Activated CD4-positive, alpha-beta memory T cell treated with anti-CD3 and anti-CD28 coated beads, Interleukin-2, amount 10 ng/mL, durations not matched to agents 7 days and 5 days (primary cell): ENCODE measurements at regions not wholly inside any gene's neighbourhood (a gene's known extent, or its start where the extent isn't known, plus 50 kb on each side); places are given as distances from the start of the nearest gene placed in this dataset.

ENCODE experiments used
- CTCF ChIA-PET: fragments of 350-600 bp; sonication (Branson Sonifier 250); formaldehyde crosslinking; loops from one replicate; lab custom pipeline; 2021; ENCODE audit warnings: antibody characterized with exemption, inconsistent platforms; lab: Charles Lee
- POLR2A ChIA-PET: fragments of 350-600 bp; sonication (Branson Sonifier 250); formaldehyde crosslinking; loops from one replicate; lab custom pipeline; 2021; ENCODE audit warnings: antibody characterized with exemption; lab: Charles Lee
- DNase-seq: peaks from one replicate; pipeline ENCODE4 v3.0.0-alpha.2; 2020
- H3K27ac Mint-ChIP-seq: one replicate; pipeline ENCODE4 v1.8.0; 2021; ENCODE audit warnings: mild to moderate bottlenecking, mixed read lengths
- H3K27me3 Mint-ChIP-seq: one replicate; pipeline ENCODE4 v1.8.0; 2021; ENCODE audit warnings: mixed read lengths
- H3K36me3 Mint-ChIP-seq: one replicate; pipeline ENCODE4 v1.8.0; 2021; ENCODE audit warnings: low read depth, mixed read lengths
- H3K4me1 Mint-ChIP-seq: one replicate; pipeline ENCODE4 v1.8.0; 2021; ENCODE audit warnings: mixed read lengths
- H3K4me3 Mint-ChIP-seq: one replicate; pipeline ENCODE4 v1.8.0; 2021; ENCODE audit warnings: mild to moderate bottlenecking, mixed read lengths
- H3K9me3 Mint-ChIP-seq: one replicate; pipeline ENCODE4 v1.8.0; 2021; ENCODE audit warnings: mixed read lengths

DNA sequence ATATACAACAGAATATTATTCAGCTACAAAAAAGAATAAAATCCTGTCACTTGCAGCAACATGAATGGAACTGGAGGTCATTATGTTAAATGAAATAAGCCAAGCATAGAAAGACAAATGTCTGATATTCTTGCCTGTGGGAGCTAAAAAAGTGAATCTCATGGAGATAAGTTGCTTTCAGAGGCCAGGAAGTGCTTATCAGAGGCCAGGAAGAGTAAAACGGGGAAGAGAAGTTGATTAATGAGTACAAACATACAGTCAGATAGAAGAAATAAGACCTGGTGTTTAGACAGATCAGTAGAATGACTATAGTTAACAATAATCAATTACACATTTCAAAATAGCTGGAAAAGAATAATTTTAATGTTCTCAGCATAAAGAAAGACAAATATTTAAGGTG, 54.4 kb upstream of the CPHXL start:
- Mint-ChIP-seq H3K4me1 (no peaks in the 10 kb centered on the region), H3K36me3 (no peaks in the 10 kb centered on the region), H3K27ac (no peak overlapping the region), H3K4me3 (no peak overlapping the region), H3K27me3 (peaks cover 57% of the 10 kb centered on the region), H3K9me3 (no peaks in the 10 kb centered on the region)
- CTCF ChIA-PET = no interaction called here
- DNase-seq = no peak
- POLR2A ChIA-PET = no interaction called here

DNA sequence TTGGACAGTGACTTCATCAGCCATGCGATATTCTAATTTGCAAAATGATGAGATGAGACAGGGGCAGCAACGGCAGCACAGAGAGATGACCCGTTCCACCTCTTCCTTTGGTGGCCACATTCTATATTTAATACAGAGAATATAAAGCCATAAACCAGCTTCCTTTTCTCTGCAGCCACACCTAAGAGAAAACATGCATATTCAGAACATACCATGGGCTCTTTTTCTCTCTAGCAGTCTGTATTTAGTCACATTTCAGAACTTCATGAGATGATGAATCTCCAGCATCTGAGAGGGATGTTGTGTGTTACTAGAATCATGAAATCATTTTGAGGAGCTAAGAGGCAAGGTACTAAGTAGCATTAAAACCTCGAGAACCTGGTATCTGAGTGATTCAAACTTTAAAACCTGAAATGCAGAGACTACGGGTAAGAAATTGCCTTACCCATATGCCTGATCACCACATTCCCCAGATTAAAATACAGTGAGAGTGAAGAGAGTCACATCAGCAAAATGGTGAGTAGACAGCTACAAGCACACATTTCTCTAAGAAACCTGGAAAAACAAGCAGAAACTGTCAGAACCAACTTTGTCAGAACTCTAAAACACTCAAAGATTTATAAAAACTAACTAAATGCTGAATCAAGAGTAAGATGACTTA, 55.5 kb upstream of the CPHXL start:
- H3K27me3 Mint-ChIP-seq = peaks cover 50% of the 10 kb centered on the region
- ChIA-PET POLR2A (no interaction called here), CTCF (no interaction called here)
- H3K27ac Mint-ChIP-seq = no peak overlapping the region
- H3K4me1 Mint-ChIP-seq = no peaks in the 10 kb centered on the region
- no peaks in the 10 kb centered on the region for H3K9me3 Mint-ChIP-seq
- H3K4me3 Mint-ChIP-seq = no peak overlapping the region
- no peak for DNase-seq
- H3K36me3 Mint-ChIP-seq = no peaks in the 10 kb centered on the region

DNA sequence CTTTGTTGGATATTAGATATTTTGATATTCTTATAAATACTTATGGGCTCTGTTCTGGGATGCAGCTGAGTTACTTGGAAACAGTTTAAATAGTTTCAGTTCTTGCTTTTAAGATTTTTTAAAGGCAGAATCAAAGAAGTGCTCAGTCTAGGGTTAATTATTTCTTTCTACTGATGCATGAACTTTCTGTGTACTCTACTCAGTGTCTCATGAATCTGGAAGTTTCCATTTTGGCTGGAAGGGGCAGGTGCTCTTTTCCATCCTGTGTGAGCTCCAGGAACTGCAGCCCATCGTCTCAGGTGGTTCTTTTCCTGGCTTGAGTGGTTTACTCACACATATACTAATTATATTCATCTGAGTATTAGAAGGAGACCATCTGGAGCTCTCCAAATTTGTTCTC, 61.1 kb upstream of the CPHXL start:
- H3K27ac Mint-ChIP-seq = no peak overlapping the region
- ChIA-PET POLR2A (no interaction called here), CTCF (interaction anchor here (2.1 kb wide), 1 partner anchor 1384 kb away, joined by 10 read pairs; no protein-coding TSS in a partner anchor)
- no peaks in the 10 kb centered on the region for H3K36me3 Mint-ChIP-seq
- no peak overlapping the region for H3K4me3 Mint-ChIP-seq
- peaks cover 15% of the 10 kb centered on the region for H3K27me3 Mint-ChIP-seq
- DNase-seq = no peak
- H3K9me3 Mint-ChIP-seq = no peaks in the 10 kb centered on the region
- H3K4me1 Mint-ChIP-seq = no peaks in the 10 kb centered on the region

DNA sequence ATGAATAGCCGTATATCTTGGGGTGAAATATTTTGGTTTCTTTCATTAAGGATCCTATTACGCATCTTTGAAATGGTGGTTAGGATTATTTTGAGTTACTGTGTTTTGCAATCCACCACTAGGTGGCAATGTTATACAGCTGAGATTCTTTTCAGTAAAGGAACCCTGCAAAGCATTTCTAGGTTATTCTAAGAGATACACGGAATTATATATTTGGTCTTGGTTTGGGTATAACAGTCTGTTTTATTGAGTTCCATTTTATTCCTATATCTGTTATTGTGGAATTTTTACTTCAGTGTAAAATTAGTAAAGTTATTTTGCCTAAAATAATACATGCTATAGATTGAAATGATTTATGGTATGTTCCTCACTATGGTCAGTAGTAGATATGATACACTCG, 62.9 kb upstream of the CPHXL start:
- CTCF ChIA-PET = interaction anchor here (1.0 kb wide), 1 partner anchor 9 kb away, joined by 3 read pairs; no protein-coding TSS in a partner anchor
- no peaks in the 10 kb centered on the region for H3K4me1 Mint-ChIP-seq
- no peaks in the 10 kb centered on the region for H3K36me3 Mint-ChIP-seq
- no peak overlapping the region for H3K4me3 Mint-ChIP-seq
- peaks cover 4% of the 10 kb centered on the region for H3K27me3 Mint-ChIP-seq
- no peaks in the 10 kb centered on the region for H3K9me3 Mint-ChIP-seq
- DNase-seq = no peak
- POLR2A ChIA-PET = no interaction called here
- no peak overlapping the region for H3K27ac Mint-ChIP-seq

DNA sequence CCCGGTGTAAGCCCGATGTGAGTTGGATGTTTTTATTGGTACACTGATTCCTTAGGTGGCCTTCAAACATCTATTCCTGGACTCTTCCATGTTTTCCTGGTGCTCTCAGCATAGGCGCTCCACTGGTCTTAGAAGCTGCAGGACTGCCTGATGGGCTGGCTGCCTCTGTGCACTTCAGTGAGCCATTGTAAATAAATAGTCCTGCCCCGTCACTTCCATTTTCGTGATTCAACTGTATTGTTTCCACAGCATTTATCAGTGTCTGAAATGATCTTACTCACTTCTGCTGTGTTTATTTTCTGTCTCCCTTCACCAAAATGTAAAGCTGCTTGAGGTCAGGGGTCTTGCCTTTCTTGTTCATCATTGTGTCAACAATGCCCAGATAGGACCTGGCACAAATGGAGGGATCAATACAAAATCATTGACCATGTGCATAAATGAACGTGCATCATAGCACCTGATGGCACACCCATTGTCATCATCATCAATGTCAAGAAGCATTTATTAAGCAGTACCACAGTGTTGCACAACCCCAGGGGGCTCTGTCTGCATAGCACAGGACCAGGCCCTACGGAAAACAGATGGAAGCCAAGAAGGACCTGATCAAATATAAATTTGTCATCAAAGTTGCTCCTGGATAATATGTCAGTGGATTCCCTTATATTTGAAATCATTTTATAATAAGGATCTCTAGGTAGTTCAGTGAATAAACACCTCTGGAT, 66.6 kb upstream of the CPHXL start:
- Mint-ChIP-seq H3K27ac (no peak overlapping the region), H3K4me1 (no peaks in the 10 kb centered on the region), H3K36me3 (no peaks in the 10 kb centered on the region), H3K4me3 (no peak overlapping the region), H3K27me3 (peaks cover 4% of the 10 kb centered on the region), H3K9me3 (no peaks in the 10 kb centered on the region)
- ChIA-PET CTCF (interaction anchor here (0.6 kb wide), 1 partner anchor 648 kb away, joined by 3 read pairs; no protein-coding TSS in a partner anchor), POLR2A (no interaction called here)
- no peak for DNase-seq

DNA sequence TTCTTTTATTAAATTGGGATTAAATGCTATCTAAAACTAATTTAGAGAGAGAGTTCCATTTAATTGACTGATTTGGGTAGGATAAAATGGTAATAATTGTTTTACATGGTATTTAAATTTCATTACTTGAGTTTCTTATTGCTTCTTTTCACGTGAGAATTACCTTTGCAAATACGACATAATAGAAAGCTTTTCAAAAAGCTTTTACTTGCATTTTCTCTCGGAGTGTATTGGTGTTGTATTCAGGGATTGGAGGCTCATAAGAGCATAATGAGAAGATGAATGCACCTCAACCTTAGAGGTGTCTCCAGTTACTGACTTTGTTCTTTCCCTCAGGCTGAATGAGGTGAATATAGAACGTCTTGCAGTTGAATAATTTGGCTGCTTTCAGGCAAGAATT, 67.4 kb upstream of the CPHXL start:
- H3K4me3 Mint-ChIP-seq = no peak overlapping the region
- DNase-seq = no peak
- peaks cover 4% of the 10 kb centered on the region for H3K27me3 Mint-ChIP-seq
- no peaks in the 10 kb centered on the region for H3K36me3 Mint-ChIP-seq
- ChIA-PET POLR2A (no interaction called here), CTCF (no interaction called here)
- H3K4me1 Mint-ChIP-seq = no peaks in the 10 kb centered on the region
- H3K9me3 Mint-ChIP-seq = no peaks in the 10 kb centered on the region
- no peak overlapping the region for H3K27ac Mint-ChIP-seq

DNA sequence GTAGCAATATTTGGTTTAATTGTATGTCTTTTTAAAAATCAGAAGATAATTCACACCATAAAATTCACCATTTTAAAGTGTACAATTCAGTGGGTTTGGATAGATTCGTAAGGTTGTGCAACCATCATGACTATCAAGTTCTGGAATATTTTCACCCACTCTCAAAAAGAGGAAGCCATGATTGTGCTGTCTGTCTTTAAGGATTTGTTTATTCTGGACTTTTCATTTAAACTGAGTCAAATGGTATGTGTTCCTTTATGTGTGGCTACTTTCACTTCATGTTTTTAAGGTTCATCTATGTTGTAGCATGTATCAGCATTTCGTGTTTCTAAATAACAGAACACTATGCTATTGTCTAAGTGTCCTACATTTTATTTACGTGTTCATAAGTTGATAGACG, 68.1 kb upstream of the CPHXL start:
- H3K4me3 Mint-ChIP-seq = no peak overlapping the region
- no peaks in the 10 kb centered on the region for H3K9me3 Mint-ChIP-seq
- H3K27ac Mint-ChIP-seq = no peak overlapping the region
- CTCF ChIA-PET = no interaction called here
- POLR2A ChIA-PET = no interaction called here
- H3K27me3 Mint-ChIP-seq = peaks cover 4% of the 10 kb centered on the region
- no peaks in the 10 kb centered on the region for H3K36me3 Mint-ChIP-seq
- no peak for DNase-seq
- H3K4me1 Mint-ChIP-seq = no peaks in the 10 kb centered on the region

DNA sequence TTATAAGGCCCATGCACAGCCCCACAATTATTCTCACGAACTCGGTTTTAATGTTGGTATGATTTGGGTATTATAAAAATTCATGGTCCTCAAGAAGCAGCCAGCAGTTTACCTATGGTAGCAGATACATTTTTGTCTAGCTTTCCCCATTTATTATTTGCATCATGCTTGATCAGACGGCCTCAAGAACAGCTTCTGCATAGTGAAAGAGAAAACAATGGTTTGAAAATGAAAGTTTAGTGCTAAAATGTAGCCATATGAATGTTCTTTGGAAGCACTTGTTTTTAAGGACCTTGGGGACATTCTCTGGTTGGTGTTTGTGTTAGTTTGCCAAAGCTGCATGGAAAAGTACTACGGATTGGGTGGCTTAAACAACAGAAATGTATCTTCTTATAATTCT, 72.4 kb upstream of the CPHXL start:
- Mint-ChIP-seq H3K4me3 (no peak overlapping the region), H3K9me3 (no peaks in the 10 kb centered on the region), H3K4me1 (no peaks in the 10 kb centered on the region), H3K36me3 (no peaks in the 10 kb centered on the region), H3K27ac (no peak overlapping the region), H3K27me3 (peaks cover 4% of the 10 kb centered on the region)
- POLR2A ChIA-PET = no interaction called here
- CTCF ChIA-PET = interaction anchor here (1.6 kb wide), 2 partner anchors 10 to 1373 kb away, joined by 3 read pairs; no protein-coding TSS in a partner anchor
- no peak for DNase-seq

DNA sequence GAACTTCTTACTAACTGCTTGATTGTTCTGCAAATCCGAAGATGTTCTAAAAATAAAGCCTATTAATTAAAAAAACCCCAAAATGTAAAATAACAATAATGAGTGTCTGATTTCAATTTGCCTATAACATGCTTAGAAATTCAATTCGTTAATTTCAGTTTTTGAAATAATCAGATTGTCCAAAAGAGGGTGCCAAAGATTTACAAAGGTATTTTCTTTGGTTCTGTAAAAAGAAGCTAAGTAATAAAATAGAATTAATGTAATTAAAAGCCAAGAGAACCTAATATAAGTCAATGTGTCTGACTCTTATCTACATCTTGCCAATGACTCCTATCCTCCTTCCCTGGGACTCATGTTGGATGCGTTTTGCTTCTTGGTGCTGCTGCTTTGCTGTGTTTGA, 75.0 kb upstream of the CPHXL start:
- CTCF ChIA-PET = no interaction called here
- no peaks in the 10 kb centered on the region for H3K9me3 Mint-ChIP-seq
- no peak for DNase-seq
- H3K4me1 Mint-ChIP-seq = no peaks in the 10 kb centered on the region
- H3K27ac Mint-ChIP-seq = no peak overlapping the region
- POLR2A ChIA-PET = no interaction called here
- H3K36me3 Mint-ChIP-seq = no peaks in the 10 kb centered on the region
- no peak overlapping the region for H3K4me3 Mint-ChIP-seq
- H3K27me3 Mint-ChIP-seq = peaks cover 3% of the 10 kb centered on the region

DNA sequence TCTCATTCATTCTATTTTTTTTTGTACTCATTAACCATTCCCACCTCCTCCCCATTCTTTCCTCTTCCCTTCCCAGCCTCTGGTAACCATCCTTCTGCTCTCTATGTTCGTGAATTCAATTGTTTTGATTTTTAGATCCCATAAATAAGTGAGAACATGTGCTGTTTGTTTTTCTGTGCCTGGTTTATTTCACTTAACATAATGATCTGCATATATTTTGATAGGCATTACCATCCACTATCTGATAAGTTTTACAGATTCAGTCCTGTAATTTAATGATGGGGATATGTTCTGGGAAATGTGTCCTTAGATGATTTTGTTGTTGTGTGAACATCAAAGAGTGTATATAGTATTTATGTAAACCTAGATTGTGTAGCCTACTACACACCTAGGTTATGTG, 77.5 kb upstream of the CPHXL start:
- DNase-seq = no peak
- Mint-ChIP-seq H3K27ac (no peak overlapping the region), H3K4me1 (no peaks in the 10 kb centered on the region), H3K27me3 (peaks cover 4% of the 10 kb centered on the region), H3K4me3 (no peak overlapping the region), H3K9me3 (no peaks in the 10 kb centered on the region), H3K36me3 (no peaks in the 10 kb centered on the region)
- ChIA-PET POLR2A (no interaction called here), CTCF (no interaction called here)

DNA sequence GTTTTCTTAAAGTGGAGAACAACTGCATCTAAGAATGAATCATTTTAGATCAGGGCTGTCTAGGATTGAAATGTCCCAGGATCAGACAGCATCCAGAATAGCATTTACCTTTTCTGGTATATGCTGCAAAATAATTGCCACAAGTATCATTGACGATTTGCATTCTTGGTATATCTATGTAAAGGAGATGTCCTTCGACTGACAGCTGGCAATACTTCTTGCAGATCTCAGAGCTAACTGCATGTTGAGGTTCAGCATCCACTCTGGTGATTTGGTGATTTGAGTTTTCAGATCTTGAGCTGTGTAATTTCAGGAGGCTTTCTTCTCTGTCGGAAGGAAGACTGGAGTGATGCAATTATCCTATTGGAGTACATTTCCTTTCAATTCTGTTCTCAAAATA, 78.1 kb upstream of the CPHXL start:
- DNase-seq = no peak
- no peak overlapping the region for H3K4me3 Mint-ChIP-seq
- H3K9me3 Mint-ChIP-seq = no peaks in the 10 kb centered on the region
- no peak overlapping the region for H3K27ac Mint-ChIP-seq
- no peaks in the 10 kb centered on the region for H3K36me3 Mint-ChIP-seq
- no peaks in the 10 kb centered on the region for H3K4me1 Mint-ChIP-seq
- CTCF ChIA-PET = no interaction called here
- peaks cover 4% of the 10 kb centered on the region for H3K27me3 Mint-ChIP-seq
- POLR2A ChIA-PET = no interaction called here

DNA sequence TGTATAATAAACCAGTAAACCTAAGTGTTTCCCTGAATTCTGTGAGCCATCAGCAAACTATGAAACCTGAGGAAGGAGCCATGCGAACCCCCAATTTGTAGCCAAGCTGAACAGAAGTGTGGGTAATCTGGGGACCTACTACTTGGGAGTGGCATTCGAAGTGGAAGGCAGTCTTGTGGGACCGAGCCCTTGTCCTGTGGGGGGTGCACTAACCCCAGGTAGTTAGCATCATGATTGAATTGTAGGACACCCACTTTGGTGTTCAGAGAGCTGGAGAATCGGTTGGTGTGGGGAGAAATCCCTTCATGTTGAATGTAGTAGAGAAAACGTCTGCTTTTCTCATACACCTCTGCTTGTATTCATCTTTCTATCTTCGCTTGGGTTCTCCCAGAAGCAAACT, 79.7 kb upstream of the CPHXL start:
- ChIA-PET POLR2A (no interaction called here), CTCF (no interaction called here)
- H3K27me3 Mint-ChIP-seq = peaks cover 4% of the 10 kb centered on the region
- no peaks in the 10 kb centered on the region for H3K36me3 Mint-ChIP-seq
- no peak overlapping the region for H3K4me3 Mint-ChIP-seq
- H3K9me3 Mint-ChIP-seq = no peaks in the 10 kb centered on the region
- no peaks in the 10 kb centered on the region for H3K4me1 Mint-ChIP-seq
- no peak for DNase-seq
- H3K27ac Mint-ChIP-seq = no peak overlapping the region

DNA sequence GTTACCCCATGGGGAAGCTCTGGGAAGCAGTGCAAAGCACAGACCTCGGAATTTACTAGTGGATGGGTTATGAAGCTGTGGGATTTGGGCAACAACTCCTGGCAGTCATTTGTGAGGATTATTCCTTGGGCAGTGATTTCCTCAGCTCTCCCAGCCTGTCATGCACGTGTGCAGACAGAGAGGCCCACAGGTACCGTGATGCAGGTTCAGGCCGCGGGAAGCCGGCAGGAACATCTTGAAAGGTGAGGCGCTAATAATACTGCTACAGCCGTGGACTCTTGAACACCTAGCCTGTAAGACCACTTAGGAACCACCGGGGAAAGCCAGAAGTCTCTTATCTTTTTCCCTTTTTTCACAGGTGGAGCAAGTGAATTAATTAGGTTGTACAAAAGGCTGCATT, 80.2 kb upstream of the CPHXL start:
- Mint-ChIP-seq H3K27ac (no peak overlapping the region), H3K4me3 (no peak overlapping the region), H3K27me3 (peaks cover 4% of the 10 kb centered on the region), H3K9me3 (no peaks in the 10 kb centered on the region), H3K36me3 (no peaks in the 10 kb centered on the region), H3K4me1 (no peaks in the 10 kb centered on the region)
- ChIA-PET CTCF (no interaction called here), POLR2A (no interaction called here)
- DNase-seq = no peak

DNA sequence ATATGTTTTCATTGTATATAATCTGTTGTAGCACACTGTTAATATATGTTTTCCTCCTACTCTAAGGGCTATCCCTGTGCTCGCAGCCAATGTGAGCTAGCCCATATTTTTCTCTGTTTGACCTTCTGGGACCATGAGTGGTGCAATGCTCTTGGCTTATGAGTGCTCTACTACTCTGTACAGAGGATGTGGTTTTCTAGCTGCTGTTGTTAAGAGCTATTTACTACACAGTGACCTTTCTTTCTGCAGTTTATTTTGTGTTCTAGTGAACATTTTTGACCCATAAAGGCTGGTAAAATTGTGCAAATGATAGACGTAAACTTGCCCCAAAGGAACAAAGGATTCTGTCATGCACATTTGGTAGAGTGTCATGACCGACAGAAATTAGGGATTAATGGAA, 84.1 kb upstream of the CPHXL start:
- no peaks in the 10 kb centered on the region for H3K4me1 Mint-ChIP-seq
- H3K36me3 Mint-ChIP-seq = no peaks in the 10 kb centered on the region
- no peak for DNase-seq
- ChIA-PET CTCF (no interaction called here), POLR2A (no interaction called here)
- peaks cover 2% of the 10 kb centered on the region for H3K27me3 Mint-ChIP-seq
- H3K4me3 Mint-ChIP-seq = no peak overlapping the region
- H3K27ac Mint-ChIP-seq = no peak overlapping the region
- no peaks in the 10 kb centered on the region for H3K9me3 Mint-ChIP-seq
